Coronary artery (tissue), 2 donors: ENCODE measurements at regions not wholly inside any gene's neighbourhood (a gene's known extent, or its start where the extent isn't known, plus 50 kb on each side); places are given as distances from the start of the nearest gene placed in this dataset.

Experiments
- DNase-seq: peaks from one replicate; pipeline ENCODE4 v3.0.0-alpha.2; 2017; ENCODE audit warnings: low spot score
- H3K27ac ChIP-seq, 2 donors: fragments of 200-600 bp; sonication (generic); one replicate each; pipeline ENCODE4 v1.5.1; 2016 to 2019
- H3K4me3 ChIP-seq: fragments of 200-600 bp; sonication (generic); 2 replicates; pipeline ENCODE4 v1.5.1; 2016; ENCODE audit warnings: mild to moderate bottlenecking, moderate library complexity
- CTCF ChIP-seq: fragments of 200-600 bp; sonication (generic); IDR thresholded peaks from one replicate; pipeline ENCODE4 v1.5.1; 2019; ENCODE audit warnings: antibody characterized with exemption

GRCh38 chr16:13793841-13794409 is 126.0 kb upstream of the ERCC4 start:
- TF ChIP-seq CTCF: no peak
- Histone ChIP-seq H3K27ac (peak overlapping the region in 1 of 2 donors; percentile 19), H3K4me3 (no peak overlapping the region)
- no peak for DNase-seq

GRCh38 chr16:13795131-13795530 is 124.8 kb upstream of the ERCC4 start:
- DNase-seq: no peak
- TF ChIP-seq CTCF: no peak
- Histone ChIP-seq H3K4me3 (no peak overlapping the region), H3K27ac (peak overlapping the region in 1 of 2 donors; percentile 70)

GRCh38 chr16:13797718-13798117 is 122.2 kb upstream of the ERCC4 start:
- TF ChIP-seq CTCF: no peak

GRCh38 chr16:13798211-13798610 is 121.7 kb upstream of the ERCC4 start:
- no peak overlapping the region for H3K4me3 ChIP-seq
- no peak for DNase-seq
- no peak overlapping the region for H3K27ac ChIP-seq
- TF ChIP-seq CTCF: no peak

More at GRCh38 chr16:13797718-13798117, 122.2 kb upstream of the ERCC4 start:
- Histone ChIP-seq H3K27ac (no peak overlapping the region), H3K4me3 (no peak overlapping the region)
- no peak for DNase-seq

GRCh38 chr16:13803974-13804373 is 116.0 kb upstream of the ERCC4 start:
- no peak for TF ChIP-seq CTCF
- no peak overlapping the region for H3K27ac ChIP-seq
- no peak for DNase-seq
- H3K4me3 ChIP-seq: no peak overlapping the region

- TF ChIP-seq CTCF: no peak
- Histone ChIP-seq H3K27ac (no peak overlapping the region), H3K4me3 (no peak overlapping the region)
- DNase-seq: no peak
Observed at GRCh38 chr16:13805951-13806350, 114.0 kb upstream of the ERCC4 start.

GRCh38 chr16:13806671-13807070 is 113.3 kb upstream of the ERCC4 start:
- no peak overlapping the region for H3K27ac ChIP-seq
- H3K4me3 ChIP-seq: no peak overlapping the region
- no peak for TF ChIP-seq CTCF
- DNase-seq: no peak
